GM18499 (cell line): ENCODE measurements at regions not wholly inside any gene's neighbourhood (a gene's known extent, or its start where the extent isn't known, plus 50 kb on each side); places are given as distances from the start of the nearest gene placed in this dataset.

ENCODE experiments used
- ATAC-seq: cut with Tn5 transposase; IDR thresholded peaks from one replicate; pipeline ENCODE4 v1.9.1; 2021; ENCODE audit warnings: moderate number of reproducible peaks; ENCODE audit not compliant: insufficient read depth, unreplicated experiment

DNA sequence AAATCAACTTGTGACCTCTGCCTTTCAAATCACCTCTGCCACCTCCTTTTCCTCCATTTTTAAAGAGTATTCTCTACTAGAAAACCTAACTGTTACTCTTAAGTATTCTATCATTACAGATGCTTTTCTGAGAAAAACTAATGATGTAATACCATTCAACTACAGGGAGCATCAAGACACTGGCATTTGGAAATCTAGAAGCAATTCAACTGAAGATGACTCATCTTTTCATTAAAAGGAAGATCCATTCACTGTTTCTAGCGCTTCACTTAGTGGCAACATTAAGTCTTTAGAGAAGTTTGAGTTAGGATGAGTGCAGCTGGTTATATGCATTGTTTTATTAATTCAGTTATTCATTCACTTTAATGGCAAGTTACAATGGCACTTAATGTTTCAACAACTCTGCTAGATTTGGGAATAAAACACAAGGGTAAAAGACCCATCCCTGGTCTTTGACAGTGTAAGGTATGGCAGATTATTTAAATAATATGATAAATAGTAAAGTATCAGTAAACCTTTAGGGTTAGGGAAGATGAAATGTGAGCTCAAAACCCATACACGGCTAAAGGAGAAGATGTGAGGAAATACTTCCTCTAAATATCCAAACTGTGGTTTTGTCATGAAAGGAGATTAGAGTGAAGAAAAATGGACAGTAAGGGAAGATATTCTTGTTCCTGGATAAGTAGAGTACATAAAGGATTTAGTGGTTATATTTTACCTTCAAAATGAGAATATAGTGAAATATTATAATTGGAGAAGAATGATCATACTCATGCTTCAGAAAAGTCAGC is 61.7 kb downstream of the KCNJ2 start:
- no peak for ATAC-seq

DNA sequence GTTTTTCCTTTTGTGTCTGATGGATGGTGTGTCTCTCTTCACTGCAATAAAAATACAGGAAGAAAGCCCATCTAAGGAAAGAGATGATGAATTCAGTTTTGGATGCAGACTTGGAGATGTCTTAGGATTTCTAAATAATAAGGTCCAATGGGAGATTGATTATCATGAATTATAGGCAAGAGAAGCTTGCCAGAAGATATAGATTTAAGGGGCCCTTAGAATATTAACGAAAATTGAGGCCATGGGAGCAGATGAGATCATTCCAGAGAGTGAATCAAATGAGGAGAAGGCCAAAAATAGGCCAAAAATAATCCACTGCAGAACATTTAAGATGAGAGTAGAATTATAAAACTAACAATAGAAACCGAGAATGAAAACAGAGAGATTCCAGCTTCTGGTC is 63.1 kb downstream of the KCNJ2 start:
- no peak for ATAC-seq

DNA sequence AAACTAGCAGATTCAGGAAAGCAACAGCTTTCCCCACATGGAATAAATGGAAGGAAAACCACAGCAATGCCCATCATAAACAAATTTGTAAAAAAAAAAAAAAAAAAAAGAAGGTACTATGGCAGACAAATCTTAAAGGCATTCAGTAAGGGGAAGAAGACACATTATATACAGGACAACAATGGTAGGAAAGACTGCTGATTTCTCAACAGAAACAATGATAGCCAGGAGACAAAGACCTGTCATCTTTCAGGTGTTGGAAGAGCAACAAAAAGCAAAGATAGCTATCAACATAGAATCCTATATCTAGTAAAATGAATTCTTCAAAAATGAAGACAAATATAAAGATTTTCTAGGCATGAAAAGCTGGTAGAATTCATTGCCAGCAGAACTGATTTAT is 65.9 kb downstream of the KCNJ2 start:
- ATAC-seq, result no peak

DNA sequence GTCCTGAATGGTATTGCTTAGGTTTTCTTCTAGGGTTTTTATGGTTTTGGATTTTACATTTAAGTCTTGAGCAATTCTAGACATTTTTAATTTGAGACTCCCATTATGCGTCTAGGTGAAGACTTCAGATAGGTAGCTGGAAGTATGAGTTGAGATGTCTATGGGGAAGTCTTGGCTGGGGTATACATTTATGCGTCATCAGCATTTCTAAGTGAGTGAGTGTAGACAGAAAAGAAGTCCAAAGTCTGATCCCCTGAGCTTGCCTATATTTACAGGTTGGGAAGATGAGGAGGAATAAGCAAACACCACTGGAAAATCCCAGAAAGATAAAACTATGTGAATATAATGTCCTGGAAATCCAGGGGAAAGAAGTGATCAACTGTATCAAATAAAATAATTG is 68.9 kb downstream of the KCNJ2 start:
- no peak for ATAC-seq

DNA sequence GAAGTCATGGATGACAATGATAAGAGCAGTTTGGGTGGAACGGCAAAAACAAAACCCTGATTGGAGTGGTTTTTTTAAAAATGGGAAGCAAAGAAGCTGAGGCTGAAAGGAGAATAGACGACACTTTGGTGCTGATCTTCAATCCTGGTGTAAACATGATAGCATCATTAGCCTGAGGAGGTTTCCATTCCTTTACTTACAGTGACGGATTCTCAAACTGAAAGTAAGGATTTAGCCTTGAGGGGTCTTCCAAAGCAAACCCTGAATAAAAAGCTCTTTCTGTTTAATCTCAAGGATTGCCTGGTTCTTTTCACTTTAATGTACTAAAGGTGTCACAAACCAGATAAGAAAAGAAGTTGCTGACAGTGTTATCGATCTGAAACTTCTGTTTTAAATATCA is 69.3 kb downstream of the KCNJ2 start:
- no peak for ATAC-seq

DNA sequence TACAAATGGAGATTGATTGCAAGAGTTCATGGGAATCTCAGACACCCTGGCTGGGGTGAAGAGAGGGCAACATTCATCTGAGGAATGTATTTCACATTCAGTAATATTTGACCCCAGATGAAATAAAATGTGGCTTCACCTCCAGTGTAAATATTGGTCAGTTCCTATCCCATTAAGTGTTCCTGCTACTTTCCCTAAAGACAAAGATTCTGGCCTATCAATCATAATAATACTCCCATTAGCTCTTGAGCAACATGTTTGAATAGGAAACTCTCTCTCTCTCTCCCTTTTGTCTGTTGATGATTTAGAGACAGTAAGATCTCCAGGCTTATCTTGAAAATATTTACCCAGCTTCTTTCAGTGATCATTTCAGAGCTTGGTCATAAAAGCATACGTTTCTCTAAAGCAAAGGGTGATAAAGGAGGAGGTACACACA is 70.1 kb downstream of the KCNJ2 start:
- no peak for ATAC-seq

DNA sequence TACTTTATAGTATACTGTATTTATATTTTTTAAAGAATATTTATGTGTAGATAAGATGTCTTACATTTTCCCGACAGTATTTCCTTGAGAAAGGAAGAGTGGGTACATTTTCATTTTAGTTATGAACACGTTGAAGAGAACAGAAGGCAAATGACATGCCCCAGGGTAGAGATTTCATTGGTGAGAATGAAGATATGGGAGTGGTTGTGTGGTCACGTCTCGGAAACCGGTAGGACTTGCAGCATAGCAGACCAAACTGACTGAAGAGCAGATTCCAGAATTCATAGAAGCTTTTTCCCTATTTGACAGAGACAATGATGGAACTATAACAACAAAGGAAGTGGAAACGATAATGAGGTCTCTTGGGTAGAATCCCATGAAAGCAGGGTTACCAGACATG is 71.7 kb downstream of the KCNJ2 start:
- ATAC-seq, result no peak

DNA sequence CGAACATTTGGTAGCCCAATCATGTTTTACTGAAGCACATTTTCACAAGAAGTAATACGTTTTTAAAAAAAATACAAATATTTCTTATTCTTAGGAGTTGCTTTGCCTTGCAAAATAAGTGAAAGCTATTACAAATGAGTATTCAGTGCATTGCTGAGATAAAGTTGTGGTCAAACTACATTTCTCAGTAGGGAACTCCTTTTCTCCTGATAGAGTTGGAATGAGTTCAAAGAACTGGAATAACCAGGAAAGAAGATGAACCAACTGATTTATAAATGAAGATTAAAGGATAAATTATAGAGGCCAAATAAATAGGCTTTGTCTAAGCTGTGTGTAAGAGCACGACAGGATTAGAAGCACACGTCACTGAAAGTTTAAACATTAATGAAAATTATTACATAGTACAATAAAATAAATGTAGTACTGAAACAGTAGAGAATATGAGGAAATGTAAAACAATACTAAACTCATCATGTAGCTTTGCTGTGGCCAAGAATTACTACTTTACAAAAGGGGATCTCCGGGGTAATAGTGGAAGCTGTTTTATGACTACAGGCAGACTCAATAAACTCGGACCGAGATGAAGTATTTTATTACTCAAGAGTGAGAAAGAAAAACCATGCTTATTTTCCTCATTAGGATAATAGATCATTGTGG is 73.6 kb downstream of the KCNJ2 start:
- no peak for ATAC-seq

DNA sequence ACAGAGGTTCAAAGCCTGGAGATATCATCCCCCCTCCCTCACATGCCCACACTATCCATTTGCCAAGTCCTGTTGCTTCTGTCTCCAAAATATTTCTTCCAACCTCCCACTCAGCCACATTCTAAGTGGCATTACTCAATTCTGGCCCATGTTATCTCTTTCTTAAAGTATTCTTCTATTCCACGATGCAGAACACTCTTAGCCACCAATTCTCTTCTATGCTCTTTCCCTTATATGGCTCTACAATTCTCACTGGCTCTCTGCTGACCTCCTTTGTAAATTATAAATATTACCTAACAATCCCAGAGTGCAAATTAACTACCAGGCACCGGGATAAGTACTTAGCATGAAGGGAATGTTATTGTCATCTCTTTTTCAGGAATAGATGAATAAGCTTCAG is 82.4 kb downstream of the KCNJ2 start:
- ATAC-seq, result no peak

DNA sequence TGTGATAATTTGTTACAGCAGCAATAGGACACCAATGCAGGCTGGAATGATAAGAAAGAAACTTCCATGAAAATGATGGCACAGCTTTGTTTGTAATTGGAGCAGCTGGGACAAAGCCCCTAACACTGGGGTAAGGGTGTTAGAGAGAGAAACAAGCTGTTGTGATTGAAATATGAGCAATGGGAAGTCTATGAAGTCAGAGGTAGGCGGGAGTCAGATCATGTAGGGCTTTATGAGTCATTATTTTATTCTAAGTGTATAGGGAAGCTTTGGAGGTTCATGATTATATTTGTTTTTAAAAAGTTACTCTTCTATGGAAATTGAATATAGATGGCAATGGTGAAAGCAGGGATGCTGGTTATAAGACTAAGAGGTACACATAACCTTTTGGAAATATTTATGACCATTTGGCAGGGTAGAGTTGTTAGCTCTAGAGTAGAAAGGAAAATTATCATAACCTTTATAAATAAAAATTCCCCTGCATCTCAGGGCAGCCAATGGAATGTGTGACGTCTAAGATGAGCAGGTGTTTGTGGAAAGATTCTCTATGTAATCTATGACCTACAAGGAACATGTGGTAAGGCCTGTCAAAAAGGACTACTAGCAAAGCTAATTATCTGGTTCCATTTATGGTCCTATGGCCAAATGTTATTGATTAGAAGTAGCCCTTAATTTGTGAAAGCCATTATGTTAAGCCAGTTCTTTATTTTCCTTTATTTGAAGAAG is 85.6 kb downstream of the KCNJ2 start:
- no peak for ATAC-seq

DNA sequence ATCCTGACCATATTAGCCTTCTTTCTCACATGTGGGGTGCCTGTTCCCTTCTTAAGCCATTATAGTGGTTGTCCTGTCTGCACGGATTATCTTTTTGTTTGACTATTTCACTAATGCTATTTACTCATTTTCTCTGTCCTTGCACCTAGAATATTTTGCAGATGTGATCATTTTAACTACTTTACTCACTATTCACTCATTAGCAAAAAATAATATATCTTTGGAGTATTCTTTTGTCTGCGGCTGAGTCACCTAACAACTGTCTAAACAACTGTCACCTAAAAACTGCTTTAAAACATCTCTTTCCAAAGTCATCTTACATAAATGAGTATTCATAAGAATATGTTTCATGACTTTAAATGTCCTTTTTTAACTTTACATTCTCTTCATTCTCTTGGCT is 87.4 kb downstream of the KCNJ2 start:
- ATAC-seq, result no peak

DNA sequence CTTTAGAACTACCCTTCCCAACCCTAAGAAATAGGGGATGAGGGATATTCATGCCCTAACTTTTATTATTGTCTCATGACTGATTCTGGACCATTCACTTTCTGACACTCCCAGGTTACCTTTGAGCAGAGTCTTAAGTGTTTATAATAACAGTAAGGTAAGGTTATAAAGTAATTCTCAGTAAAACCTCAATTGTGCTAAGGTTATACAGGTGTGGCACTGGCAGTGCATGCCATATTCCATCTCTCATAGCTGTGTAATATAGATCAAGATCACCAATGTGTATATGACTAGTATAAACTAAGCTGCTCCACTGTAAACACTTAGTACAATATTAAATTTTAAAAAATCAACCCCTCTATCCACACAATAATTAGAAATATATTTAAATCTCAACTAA is 89.1 kb downstream of the KCNJ2 start:
- ATAC-seq, result no peak

DNA sequence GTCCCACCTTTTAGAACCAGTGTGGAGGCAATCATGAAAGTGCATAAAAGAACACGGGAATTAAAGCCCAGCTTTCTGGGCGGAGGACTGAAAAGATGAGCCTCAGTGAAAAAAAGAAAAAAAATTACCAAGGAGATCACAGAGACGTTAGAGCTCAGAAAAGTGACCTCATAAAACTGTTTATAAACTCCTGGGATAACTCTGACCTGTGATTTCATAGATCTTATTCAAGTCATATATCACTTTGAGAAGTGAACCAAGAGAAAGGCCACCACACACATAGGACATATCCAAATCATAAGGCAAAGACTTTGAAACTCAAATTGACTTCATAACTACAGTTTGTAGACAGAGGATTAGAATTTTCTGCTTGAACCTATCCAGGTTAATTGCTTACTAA is 90.1 kb downstream of the KCNJ2 start:
- ATAC-seq, result no peak

DNA sequence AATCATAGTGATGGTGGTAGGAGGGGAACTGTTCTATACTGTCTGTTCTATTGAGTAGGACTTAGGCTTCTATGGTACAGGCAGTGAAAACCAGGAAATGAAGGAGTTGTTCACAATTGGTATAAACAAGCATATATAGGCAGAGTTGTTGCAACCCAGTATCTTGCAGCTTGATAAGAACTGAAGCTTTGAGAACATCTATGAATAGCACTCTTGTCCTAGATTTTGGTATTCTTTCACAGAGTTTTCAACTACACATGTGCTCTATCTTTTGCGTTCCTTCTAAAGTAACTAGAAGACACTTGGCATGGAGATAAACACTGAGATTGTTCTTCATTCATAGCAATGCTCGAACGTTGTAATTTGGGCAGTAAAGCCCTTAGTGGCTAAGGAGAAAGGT is 91.8 kb downstream of the KCNJ2 start:
- no peak for ATAC-seq

DNA sequence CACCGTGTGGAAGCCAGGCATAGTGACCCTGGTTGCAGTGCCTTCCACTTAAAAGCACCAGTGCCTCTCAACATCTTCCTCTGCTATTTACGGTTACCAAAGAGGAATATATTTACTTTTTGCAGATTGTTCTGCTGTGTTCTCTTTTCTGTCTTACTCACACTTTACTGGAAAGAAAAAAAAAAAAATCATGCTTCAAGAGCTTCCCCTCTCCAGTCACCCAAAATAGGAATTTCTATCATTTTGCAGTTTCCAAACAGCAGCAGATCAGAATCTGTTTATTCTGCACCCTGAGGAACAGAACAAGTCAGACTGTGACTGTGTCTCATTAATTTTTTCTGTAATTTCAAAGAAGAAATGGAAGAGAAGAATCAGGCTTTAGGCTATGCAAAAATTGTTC is 96.1 kb downstream of the KCNJ2 start:
- ATAC-seq, result no peak

DNA sequence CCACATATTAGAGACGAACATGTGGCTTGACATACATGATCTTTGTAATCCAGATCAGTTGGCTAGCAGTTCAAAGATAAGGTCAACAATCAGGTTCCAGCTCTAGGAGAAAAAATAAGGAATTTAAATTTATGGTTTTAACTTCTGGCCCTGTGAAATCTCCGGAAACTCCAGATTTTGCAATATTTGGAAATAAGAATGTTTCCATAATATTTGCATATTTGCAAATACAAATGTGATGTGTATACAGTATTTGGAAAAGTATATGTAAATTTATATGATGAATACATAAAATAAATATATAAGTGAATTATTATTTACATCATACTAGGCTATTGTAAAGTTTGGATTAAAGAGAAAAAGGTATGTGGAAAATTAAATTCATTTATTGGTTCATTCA is 97.1 kb downstream of the KCNJ2 start:
- ATAC-seq, result no peak

DNA sequence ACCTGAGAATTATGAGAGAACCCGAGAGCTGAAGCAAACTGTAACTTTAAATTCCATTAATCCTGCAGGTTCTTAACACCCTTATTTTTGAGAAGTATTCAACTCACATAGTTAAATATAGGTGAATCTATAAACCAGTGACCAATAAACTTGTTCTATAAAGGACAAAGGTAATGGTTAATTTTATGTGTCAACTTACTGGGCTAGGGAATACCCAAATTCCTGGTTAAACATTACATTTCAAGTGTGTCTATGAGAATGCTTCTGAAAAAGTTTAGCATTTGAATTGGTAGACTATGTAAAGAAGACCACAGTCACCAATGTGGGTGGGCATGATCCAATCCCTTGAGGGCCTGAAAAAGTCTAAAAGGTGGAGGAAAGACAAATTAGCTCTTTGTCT is 99.1 kb downstream of the KCNJ2 start:
- ATAC-seq, result no peak

DNA sequence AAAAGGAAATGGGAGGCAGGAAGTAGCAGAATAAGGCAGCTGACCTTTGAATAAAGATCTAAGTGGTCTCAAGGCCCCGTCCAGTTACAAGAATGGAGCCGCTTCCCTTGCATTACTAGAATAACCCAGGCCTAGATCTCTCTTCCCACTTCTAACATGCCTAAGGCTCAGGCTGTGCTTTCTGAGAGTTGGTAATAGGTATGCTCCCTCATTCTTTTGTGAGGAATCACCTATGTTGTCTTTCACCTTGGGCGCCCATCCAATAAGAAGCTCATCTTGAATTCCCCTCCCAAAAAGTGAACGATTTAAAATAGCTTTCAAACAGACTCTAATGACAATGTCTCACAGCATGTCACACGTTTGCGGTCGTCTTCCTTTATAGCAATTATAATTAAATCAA is 101.2 kb downstream of the KCNJ2 start:
- ATAC-seq, result no peak

DNA sequence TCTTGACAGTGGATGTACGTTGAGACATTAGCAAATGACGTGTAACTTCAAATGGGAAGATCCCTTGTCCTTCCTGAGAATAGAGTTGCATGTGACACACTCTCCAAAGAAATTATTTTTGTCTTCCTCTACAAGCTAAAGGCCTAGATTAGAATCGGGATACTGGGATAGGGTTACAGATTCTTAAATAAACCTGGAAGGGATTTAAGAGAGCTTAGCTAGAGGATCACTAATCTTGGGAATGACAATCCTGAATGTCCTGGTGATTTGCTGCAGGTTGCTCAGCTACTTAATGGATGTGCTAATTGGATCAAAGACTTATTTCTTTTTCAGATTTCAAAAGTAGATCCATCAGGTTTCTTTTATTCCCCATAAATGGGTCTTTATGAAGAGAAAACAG is 101.9 kb downstream of the KCNJ2 start:
- ATAC-seq, result no peak

DNA sequence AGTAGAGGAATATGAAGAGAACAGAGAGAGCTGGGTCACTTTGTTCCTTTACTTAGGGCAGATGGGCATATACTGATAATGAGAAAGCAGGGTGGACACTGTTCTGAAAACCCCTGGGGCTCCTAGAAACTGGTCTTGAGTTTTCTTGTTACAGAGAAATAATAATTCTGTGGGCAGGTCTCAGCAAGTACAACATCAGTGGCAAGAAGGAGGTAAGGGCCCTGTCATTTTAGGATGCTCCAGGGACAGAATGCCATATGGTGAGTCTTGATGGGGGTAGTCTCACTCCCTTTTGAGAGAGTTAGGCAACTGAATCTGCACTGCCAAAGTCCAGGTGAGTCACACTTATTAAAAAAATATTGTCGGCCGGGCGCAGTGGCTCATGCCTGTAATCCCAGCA is 102.3 kb downstream of the KCNJ2 start:
- ATAC-seq, result no peak

DNA sequence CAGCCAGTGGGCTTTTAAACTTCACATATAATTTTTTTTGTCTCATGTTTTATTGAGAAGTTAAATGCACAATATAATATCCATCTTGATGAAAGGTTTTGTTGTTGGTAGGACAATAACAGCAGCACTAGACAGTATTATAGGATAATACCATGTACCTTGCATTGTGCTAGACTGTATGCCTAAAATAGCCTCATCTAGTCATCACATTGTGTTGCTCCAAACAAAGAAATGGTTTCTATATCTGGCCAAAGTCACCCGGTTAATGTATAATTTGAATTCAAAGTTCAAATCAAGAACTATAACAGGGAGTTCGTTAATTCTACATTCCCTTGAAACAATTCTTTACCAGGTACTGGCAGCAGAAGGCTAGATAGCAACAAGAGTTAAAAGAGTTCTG is 104.9 kb downstream of the KCNJ2 start:
- no peak for ATAC-seq

DNA sequence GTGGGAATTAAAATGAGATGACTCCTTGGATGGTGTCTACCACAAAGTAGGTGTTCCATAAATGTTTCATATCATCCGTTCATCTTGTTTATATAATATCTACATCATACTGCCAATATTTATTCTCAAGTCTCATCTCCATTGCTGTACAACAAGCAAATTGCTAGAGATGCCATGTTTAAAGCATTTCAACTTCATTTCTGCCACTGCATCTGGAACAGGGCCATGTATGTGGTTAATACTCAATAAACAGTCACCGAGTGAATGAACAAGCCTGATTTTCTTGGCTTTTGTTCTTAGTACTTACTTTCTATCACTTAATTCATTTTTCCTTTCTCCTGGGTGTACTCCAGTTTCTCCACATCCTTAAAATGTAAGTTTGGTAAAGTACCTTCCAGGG is 107.6 kb downstream of the KCNJ2 start:
- ATAC-seq, result no peak
